ENCODE measurements at regions not wholly inside any gene's neighbourhood (a gene's known extent, or its start where the extent isn't known, plus 50 kb on each side); places are given as distances from the start of the nearest gene placed in this dataset.

DNA sequence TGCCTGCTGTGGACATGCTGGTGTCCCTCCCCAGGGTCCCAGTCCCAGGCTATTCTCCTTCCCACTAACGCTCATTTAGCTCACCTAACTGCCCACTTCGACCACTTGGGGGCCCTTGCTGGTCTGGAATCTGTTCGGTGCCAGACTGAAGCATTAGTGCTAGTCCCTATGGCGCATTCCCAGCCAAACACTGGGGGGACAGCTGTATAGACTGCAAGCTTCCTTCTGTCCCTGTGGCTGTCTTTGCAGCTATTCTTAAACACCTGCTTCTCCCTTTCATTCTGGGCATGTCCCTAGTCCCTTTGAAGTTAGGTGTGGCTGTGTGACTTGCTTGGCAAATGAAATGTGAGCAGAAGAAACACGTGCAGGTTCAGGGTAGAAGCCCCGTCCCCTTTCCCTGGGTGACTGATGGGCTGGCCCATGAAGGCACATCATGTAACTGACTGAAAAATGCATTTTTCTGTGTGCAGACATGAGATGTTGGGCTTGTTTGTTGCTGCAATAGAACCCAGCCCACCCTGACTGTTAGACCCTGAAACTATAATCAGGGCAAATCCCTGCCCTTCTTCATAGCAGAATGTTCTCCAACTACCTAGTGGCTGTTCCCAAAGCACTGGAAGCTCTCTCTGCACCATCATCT is 134.4 kb downstream of the BARX1 start (continued):
- TF ChIP-seq, protein P1, sequence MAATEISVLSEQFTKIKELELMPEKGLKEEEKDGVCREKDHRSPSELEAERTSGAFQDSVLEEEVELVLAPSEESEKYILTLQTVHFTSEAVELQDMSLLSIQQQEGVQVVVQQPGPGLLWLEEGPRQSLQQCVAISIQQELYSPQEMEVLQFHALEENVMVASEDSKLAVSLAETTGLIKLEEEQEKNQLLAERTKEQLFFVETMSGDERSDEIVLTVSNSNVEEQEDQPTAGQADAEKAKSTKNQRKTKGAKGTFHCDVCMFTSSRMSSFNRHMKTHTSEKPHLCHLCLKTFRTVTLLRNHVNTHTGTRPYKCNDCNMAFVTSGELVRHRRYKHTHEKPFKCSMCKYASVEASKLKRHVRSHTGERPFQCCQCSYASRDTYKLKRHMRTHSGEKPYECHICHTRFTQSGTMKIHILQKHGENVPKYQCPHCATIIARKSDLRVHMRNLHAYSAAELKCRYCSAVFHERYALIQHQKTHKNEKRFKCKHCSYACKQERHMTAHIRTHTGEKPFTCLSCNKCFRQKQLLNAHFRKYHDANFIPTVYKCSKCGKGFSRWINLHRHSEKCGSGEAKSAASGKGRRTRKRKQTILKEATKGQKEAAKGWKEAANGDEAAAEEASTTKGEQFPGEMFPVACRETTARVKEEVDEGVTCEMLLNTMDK (IDR thresholded peaks at IDR 0.05; ENCODE audit: borderline replicate concordance, insufficient read depth, low read depth, low read length, poor library complexity, severe bottlenecking): peak; percentile 19
- TF ChIP-seq CTCF (IDR thresholded peaks at IDR 0.05 in 2 of 3, conservative IDR thresholded peaks at IDR 0.05 in 1 of 3; ENCODE audit: insufficient read depth in 2 of 3, low read depth in 1 of 3, low read length in 3 of 3): peak; percentile 31 to 36 (median 35); a peak in 3 of 6 replicates

DNA sequence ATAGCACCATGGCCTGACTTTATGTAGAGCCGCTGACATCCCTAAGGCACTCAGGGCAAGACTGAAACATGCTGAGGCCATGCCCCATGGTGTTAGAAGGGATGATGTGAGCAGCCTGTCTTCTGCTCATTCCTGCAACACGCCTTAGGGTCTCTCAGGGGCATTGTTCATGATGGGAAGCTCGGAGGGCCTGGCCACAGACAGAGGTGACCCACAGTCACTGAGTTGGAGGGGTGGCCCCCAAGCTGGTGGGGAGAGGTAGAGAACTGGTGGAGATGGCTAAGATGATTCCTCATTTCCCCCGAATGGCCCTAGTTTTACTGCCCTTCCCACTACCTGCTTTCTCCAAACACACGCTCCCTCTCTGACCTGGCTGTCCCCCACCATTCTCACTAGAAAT is 135.2 kb downstream of the BARX1 start:
- in situ Hi-C loops (cut with MboI): no loop called here
- Histone ChIP-seq H4K20me1 (replicated peaks; ENCODE audit: control insufficient read depth, insufficient read depth, low read length) (no peaks in the 10 kb centered on the region; the same call in 1 of the 2 replicates), H3K27ac (ENCODE audit: extremely low read depth, low read depth, low read length) (no peak overlapping the region), H3K4me2 (ENCODE audit: insufficient read depth, low read length) (no peak overlapping the region), H3K36me3 (ENCODE audit: control insufficient read depth, insufficient read depth, low read length) (no peaks in the 10 kb centered on the region), H3K79me2 (ENCODE audit: control insufficient read depth, insufficient read depth, low read length) (no peaks in the 10 kb centered on the region), H3K9me1 (ENCODE audit: control insufficient read depth, insufficient read depth, low read length) (no peaks in the 10 kb centered on the region), H3K4me3 (no peak overlapping the region), H3K27me3 (ENCODE audit: control insufficient read depth in 2 of 2, insufficient read depth in 2 of 2, low read length in 2 of 2) (peaks cover 0 to 36% of the 10 kb centered on the region in 2 experiments; a peak in 4 of 5 replicates), H3K9ac (ENCODE audit: insufficient read depth in 1 of 2, low read depth in 2 of 2, low read length in 2 of 2) (no peak overlapping the region), H2AFZ (ENCODE audit: low read depth, low read length) (no peak overlapping the region), H3K9me3 (replicated peaks; ENCODE audit: control insufficient read depth, insufficient read depth, low read depth, low read length) (no peaks in the 10 kb centered on the region), H3K4me1 (replicated peaks in 1 of 2; ENCODE audit: control insufficient read depth in 2 of 2, insufficient read depth in 2 of 2, low read length in 2 of 2) (peaks cover 0 to 6% of the 10 kb centered on the region in 2 experiments; a peak in 2 of 5 replicates)
- intact Hi-C loops (cut with micrococcal nuclease): loop anchor here (10.0 kb wide), 1 partner anchor 135 kb away; no protein-coding TSS in a partner anchor
- WGBS (ENCODE audit: insufficient coverage, low coverage, missing lambda C conversion rate): 0% methylated on average over 4 of the region's 5 CpGs
- ChIA-PET CTCF (ENCODE audit: low intra/inter-chr PET ratio) (no interaction called here), POLR2A (interaction anchor here (0.6 to 1.0 kb wide), 4 partner anchors 7 to 127 kb away, joined by 3 to 4 read pairs (median 3); no protein-coding TSS in a partner anchor)
- ATAC-seq: no peak
- FAIRE-seq: no peak
- DNase-seq (ENCODE audit: extremely low read depth in 1 of 4, low spot score in 3 of 4): no peak
- no TSS peak for BruUV-seq (replicated peaks)
- TF ChIP-seq ZKSCAN3 (CRISPR knock-in tag; IDR thresholded peaks at IDR 0.05): no peak
- TF ChIP-seq PYGO2 (tag; IDR thresholded peaks at IDR 0.05): no peak
- no peak for TF ChIP-seq MYC (IDR thresholded peaks at IDR 0.05; ENCODE audit: low read depth, low read length)
- TF ChIP-seq MYC (CRISPR knock-in tag; IDR thresholded peaks at IDR 0.05; ENCODE audit: borderline replicate concordance, low read depth): no peak
- TF ChIP-seq COPS2 (conservative IDR thresholded peaks at IDR 0.05): no peak
- TF ChIP-seq, protein P1 (IDR thresholded peaks at IDR 0.05; ENCODE audit: borderline replicate concordance, insufficient read depth, low read depth, low read length, poor library complexity, severe bottlenecking): no peak
- no peak for TF ChIP-seq E2F6 (IDR thresholded peaks at IDR 0.05; ENCODE audit: borderline replicate concordance in 1 of 2, extremely low read depth in 1 of 2, insufficient read depth in 1 of 2, insufficient read length in 1 of 2, low read depth in 1 of 2, low read length in 1 of 2, poor library complexity in 1 of 2, severe bottlenecking in 1 of 2)
- TF ChIP-seq ZNF146 (CRISPR knock-in tag; IDR thresholded peaks at IDR 0.05; ENCODE audit: unreplicated experiment): no peak
- no peak for TF ChIP-seq SMARCA4 (IDR thresholded peaks at IDR 0.05)
- no peak for TF ChIP-seq EZH2 (IDR thresholded peaks at IDR 0.05; ENCODE audit: borderline replicate concordance, low read depth, low read length)
